ENCODE measurements at regions not wholly inside any gene's neighbourhood (a gene's known extent, or its start where the extent isn't known, plus 50 kb on each side); places are given as distances from the start of the nearest gene placed in this dataset.

DNA sequence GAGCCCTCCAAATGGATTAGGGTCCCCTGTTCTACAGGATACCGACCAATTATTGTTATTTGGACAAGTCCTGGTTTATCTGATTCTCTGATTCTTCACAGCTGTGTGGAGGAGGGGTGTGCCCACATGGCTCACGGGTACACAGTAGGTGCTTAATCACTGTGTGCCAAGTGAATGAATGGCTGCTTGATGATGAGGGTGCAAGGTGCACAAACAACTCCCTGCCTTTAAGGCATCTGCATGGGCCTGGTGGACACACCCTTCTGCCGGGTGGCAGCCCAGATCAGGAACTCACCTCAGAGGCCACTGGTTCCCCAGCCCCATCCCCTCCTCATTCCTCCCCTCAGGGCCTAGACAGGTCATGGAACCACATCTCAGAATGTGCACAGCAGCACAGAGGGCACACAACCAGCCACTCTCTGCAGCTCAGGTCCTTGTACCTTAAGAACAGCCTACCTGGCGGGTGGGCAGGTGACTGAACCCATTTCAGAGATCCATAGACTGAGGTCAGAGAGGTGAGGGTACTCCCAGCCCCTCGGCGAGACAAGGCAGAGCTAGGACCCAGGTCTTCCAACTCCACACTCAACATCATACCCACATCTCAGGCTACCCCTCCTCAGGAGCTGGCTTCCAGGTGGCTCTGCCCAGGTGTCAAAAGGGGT, 50.3 kb downstream of the SHANK2 start:
- DNase-seq: no peak

DNA sequence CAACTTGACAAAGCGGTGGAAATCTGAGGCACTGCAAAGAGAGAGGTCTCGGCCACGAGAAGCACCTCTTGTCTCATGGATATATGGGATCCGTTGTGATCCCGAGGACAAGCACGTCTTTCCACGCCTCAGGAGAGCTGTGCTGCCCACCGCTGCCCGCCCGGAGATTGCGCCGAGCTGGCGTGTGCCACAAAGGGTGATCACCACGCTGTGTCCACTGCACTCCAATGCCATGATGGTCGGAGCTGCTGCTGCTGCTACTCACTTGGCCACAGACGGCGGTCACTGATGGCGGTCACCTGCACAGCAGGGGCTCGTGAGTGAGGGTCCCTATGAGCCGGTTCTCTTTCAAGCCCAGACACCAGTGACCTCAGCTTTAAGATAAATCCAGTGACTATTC, 51.1 kb downstream of the SHANK2 start:
- DNase-seq: no peak

DNA sequence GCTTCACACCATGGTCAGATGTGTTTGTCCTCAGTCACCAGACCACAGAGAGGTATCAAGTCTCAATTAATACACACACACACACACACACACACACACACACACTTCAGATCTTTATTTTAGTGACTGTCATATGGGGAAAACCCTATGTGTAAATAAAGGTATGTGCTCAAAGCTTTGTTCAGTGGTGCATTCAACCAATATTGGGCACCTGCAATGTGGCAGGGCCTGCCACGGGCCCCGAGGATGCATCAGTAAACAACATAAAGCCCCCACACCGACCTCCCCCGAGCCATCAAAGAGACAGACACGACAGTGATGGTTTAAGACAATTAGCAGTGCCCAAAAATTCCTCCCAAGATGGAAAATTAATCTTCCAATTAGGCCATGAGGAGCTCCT, 51.6 kb downstream of the SHANK2 start:
- no peak for DNase-seq

DNA sequence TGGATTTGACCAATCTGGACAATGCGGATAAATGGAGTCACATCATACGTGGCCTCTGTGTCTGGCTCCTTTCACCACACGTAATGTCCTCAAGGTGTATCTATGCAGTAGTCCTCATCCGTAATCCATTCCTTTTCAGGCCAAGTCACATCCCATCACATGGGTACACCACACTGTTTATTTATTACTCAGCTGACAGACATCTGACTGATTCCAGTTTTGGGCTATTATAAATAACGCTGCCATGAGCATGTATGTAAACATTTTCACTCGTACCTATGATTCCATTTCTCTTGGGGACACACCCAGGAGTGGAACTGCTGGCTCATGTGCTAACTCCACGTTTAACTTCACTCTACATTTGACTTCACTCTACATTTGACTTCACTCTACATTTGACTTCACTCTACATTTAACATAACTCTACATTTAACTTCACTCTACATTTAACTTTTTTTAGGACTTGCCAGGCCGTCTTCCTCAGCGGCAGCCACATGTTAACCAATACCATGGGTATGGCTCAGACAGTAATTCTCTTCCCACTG, 52.1 kb downstream of the SHANK2 start:
- no peak for DNase-seq

DNA sequence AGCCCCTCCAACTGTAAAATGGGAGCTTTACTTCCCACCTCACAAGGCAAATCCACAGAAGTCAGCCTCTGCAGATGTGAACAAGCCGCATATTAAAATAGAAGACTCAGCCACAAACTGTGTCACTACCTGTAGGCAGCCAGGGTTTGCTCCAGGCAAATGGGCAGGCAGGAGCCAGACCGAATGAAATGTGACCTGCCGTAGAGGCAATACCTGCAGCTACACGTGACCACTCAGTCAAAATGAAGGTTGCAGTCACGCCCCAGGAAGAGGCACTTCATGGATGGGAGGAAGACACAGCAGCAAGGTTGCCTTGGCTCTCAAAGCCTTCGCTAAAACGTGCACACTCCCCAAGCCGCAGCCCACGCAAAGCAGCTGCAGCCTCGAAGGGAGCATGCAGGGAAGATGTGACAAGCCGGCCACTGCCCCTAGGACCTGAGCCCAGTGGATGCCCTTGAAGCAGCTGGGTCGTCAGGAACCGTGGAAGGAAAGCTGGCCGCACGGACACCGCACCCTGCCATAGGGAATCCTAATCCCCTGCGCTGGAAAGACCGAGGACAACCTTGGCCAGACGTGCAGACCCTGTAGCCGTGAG, 53.1 kb downstream of the SHANK2 start:
- DNase-seq: no peak

DNA sequence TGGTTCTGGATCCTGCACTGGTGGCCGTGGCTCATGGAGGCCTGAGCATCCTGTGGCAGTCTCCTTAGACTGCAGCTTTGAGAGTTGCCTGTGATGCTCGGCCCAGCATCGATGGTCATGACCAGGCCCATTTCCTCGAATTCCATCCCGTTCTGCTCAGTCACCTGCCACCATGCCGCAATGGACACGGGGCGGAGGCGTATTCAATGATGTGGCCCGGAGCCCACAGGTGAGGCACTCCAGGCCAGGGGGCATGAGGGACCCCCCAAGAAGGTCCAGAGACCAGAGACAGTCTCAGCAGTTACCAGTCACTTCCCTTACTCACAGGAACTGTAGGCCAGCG, 53.6 kb downstream of the SHANK2 start:
- no peak for DNase-seq

DNA sequence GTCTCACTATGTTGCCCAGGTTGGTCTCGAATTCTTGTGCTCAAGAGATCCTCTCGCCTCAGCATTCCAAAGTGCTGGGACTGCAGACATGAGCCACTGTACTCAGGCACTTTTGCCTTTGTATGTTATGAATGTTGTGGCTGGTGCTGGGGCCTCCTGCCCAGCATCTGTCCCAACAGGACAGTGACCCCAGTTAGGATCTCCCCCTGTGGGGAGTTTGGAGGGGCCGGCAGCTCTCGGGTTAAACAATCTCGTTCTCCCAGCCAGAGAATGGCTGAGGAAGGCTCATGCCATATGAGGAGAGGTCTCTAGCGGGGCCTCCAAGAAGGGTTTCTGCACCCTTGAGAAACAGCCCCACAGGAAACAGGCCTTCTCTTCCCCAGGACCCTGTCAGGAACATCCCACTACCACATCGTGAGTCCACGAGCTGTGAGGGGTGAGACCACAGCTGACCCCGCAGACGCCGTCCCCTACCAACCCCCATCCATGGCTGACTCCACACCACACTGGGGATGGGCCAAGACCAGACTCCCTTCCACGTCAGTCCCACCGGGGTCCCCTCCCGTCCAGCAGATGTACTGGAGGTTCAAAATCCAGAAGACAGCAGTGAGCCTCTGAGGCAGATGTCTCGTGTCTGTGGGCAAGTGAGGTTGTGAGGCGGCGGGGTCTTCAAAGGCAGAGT, 54.1 kb downstream of the SHANK2 start:
- no peak for DNase-seq

DNA sequence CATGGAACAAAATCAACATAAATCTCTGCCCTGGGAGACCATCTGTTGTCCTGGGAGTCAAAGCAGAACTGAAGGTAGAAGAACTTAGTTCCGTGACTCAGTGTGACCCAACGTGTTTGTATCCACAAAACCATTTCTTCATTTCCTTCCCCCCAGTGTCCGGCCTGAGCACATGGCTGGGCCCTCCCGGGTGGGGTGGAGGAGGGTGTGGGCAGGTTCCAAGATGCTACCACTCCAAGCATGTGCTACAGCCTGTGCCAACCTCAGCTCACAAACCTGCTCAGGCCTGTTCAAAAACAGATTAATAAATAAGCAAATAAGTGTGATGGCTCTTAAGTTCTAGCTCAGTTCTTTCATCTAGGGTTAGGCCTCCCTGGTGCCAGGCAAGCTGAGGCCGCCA, 55.3 kb downstream of the SHANK2 start:
- no peak for DNase-seq

DNA sequence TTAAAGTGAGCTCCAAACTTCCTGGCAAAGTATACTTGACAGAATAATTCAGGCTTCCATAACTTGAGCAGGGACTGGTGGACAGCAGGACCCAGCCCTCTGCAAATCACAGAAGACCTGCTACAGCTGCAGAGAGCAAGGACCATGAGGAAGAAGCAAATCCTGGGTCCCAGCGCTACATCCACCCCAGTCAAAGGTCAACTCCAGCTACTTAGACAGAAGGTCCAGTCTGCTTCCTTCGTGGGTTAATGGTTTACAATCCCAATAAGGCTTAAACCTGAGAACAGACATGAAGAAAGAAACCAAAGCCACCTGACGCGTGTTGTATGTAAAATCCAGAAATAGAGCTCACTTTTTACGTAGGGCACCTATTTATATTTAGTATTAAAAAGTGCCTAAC, 57.7 kb downstream of the SHANK2 start:
- no peak for DNase-seq

DNA sequence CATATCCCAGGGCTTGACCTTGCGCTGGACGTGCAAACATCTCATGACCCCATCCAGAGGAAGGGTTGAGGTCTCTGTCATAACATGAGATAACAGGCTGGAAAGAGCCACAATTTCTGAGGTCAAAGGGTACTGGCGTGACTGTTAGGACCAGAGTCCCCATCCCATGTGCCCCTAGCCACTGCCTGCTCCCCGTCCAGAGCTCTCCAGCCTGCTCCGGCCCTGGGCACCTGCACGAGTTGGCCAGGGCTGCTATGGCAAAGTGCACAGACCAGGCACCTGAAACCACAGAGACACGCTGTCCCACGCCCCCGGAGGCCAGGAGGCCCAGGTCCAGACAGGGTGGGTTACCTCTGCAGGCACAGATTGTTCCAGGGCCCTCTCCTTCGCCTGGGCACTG, 58.9 kb downstream of the SHANK2 start:
- no peak for DNase-seq

DNA sequence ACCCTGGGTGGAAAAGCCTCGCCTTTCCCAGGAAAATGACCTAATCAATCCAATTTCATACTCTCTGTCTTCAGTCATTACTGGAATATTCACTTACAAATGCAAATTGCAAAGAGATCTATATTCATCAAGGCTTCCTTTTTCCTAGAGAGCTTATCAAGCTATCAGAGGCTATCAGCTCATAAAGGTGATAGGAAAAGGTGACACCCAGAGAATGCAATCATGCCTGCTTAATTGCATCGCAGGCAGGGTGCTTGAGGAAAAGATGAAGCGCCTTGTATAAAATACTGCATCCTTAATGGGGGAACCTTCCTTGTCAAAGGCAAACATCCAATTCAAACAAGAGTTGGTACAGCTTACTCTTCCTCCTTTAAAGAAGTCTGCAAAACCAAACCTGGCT, 59.7 kb downstream of the SHANK2 start:
- no peak for DNase-seq

DNA sequence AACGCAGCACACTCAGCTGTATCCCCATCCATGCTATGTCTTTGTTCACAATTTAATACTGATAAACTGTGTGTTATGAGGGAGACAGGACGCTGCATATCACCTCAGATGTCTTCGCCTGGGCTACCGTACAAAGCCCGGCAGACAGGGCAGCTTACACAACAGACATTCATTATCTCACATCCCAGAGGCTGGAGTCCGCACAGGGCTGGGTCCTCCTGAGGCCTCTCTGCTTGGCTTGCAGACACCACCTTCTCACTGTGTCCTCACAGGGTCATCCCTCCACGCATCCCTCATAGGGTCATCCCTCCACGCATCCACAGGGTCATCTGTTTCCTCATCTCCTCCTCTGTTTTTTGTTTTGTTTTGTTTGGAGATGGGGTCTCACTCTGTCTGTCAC, 61.2 kb downstream of the SHANK2 start:
- DNase-seq: no peak

DNA sequence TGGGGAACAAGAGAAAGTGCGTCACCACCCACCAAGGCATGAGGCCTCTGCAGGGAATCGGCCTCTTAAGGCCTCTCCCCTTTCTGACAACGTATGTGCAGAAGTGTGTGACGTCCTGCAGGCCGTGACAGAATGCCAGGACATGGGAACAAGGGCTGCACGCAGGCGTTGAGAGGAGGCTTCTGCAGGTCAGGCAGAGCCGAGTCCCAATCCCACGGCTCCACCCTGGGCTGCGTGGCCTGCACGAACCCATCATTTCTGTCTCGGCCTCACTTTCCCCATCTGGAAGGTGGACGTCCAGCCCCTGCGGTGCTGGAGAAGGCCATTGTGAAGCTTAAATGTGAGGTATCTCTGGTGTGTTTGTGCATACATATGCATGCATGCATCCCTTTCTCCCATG, 61.8 kb downstream of the SHANK2 start:
- no peak for DNase-seq

DNA sequence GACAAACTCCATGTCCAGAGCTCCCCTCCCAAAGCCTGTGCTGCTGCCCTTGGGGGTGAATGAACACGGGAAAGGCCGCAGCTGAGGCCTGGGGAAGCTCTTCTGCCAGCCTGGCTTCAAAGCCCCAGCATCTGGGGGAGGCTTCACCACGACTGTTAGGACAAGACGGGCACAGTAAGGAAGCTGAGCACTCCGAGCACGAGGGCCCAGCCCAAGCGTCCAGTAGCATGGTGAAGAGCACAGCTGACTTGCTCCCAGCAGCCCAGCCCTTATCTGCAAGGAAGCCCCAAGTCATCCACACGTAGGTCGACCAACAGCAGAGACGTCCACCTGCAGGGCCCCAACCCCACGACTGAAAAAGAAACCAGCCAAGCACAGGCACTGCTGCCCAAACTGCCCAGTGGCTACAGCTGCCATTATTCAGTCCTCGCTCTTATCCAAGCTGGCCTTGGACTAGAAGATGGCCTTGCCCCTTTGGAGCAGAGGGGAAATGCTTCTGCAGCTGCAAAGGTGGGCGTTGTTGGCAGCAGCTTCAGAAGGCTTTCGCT, 62.5 kb downstream of the SHANK2 start:
- no peak for DNase-seq

DNA sequence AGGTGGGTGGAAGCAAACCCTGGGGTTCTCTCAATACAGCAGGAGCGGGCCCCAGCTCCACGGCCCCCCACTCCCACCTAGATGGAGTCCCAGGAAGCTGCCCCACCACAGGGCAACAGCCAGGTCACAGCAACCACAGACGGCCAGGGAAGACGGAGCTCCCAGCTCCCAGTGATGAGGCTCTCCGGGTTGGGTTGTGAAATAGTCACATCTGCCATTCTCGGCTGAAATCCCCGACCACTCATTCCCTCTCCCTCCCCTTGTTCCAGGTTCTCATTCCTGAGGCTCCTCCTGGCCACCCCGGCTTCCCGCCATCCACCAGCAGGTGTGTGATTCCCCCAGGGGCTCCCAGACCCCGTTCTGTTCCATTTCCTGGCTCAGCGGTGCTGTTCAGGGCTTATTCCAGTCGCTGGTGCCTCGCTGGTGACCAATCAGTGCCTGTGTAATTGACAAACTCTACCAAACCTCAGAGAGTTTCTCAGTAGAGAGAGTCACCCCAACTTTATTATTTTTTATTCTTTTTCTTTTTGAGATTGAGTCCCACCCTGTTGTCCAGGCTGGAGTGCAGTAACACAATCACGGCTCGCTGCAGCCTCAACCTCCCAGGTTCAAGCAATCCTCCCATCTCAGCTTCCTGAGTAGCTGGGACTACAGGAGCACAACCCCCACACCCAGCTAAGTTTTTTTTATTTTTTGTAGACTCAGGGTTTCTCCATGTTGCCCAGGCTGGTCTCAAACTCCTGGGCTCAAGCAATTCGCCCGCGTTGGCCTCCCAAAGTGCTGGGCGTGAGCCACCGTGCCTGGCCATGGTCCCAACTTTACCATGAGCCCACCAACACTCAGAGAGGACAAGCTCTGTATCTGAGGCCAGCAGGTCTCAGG, 63.2 kb downstream of the SHANK2 start:
- DNase-seq: no peak

DNA sequence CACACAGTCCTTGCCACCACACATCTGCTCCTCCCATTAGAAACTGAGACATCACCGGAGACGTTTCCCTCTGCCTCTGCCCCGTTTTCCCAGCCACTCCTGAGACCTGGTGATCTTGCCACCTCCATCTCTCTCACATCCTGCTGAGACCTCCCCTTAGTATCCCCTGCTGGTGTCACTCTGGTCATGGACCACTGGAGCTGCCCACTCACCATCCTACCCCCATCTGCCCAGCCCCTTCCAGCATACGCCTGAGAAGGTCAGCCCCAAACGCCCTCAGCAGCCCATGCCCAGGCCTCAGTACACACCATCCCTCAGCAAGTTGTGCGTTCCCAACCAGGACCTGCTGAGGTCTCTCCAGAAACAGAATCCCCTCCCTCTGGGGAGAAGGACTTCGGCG, 64.3 kb downstream of the SHANK2 start:
- no peak for DNase-seq

DNA sequence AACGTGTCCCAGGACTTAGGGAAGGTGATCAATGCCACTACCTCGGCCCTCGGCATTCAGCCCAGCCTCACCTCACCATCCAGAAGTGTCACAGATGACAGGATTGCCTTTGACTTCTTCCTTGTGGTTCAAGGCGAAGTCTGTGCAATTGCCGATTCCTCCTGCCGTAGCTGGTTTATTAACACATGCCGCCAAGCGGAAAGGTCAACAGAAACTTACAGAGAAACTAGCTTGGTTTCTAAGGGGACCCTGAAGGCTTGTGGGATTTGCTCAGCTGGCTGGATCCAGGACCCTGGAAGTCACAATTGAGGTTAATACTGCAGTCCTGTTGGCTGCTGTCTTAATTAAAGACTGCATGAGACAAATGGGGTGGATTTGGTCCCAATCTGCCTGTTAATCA, 65.6 kb downstream of the SHANK2 start:
- no peak for DNase-seq

DNA sequence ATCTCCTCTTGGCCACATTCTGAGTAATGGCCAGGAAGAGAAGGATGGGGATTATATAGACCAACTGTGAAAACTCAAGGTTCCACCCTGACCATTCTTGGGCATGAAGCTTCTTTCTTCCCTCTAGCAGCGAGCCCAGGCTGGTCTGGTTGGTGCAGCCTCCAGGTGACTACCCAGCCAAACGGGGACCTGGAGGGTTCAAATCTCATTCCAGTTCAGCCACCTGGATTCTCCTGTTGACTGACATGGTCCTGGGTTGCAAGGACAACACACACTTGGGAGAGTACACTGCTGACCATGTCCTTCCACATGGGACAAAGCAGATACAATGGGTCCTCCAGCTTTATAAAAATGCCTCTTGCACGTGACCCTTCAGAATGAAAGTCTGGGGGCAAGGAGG, 67.0 kb downstream of the SHANK2 start:
- no peak for DNase-seq

DNA sequence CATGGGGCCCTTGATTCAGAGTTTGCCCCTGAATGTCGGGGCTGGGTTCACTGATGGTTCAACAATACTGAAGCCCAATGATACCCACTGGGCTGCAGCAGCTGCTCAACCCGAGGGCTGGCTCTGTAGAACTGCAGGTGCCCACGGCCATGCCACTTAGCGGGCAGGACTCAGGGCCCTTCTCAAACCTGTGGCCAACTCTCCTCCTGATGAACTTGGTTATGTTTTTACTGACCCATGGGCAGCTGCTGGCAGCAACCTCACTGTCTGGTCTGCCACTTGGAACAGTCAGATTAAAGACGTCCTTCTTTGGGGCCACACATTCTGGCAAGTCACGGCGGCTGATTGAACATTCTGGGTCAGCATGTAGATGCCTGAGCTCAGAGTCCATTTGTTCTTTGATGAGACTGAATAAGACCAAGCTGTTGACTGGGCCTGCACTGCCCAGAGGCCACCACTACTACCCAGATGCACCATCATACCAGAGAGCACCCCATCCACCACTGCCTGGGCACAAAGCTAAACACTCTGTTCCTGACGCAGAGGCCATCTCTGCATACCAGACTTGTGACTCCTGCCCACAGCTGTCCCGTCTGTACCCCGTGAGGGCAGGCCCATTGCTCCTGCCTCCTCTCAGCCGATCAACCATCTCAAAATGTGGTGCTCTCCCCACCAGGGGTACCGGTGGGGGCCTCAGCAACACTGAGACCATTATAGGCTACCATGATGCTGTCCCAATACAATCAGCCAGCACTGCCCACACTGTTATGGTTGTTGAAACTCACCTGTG, 67.8 kb downstream of the SHANK2 start:
- DNase-seq: no peak

DNA sequence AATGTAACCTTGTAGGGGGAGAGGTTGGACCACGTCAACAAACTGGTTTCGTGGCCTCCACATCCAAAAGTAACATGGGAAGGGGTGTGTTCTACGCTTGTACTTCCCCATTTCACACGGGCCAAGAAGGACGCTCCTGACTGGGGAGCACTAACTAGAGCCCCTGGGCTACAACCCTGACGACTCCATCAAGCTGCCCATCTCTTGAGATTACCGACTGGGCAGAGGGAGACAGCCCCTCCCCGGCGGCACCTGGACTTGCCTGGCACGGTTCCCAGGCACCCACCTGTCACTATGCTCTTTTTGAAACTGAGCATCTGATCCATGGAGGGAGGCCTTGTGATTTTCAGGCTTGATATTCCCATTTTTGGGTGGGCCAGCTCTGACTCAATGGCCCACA, 68.5 kb downstream of the SHANK2 start:
- DNase-seq: no peak

DNA sequence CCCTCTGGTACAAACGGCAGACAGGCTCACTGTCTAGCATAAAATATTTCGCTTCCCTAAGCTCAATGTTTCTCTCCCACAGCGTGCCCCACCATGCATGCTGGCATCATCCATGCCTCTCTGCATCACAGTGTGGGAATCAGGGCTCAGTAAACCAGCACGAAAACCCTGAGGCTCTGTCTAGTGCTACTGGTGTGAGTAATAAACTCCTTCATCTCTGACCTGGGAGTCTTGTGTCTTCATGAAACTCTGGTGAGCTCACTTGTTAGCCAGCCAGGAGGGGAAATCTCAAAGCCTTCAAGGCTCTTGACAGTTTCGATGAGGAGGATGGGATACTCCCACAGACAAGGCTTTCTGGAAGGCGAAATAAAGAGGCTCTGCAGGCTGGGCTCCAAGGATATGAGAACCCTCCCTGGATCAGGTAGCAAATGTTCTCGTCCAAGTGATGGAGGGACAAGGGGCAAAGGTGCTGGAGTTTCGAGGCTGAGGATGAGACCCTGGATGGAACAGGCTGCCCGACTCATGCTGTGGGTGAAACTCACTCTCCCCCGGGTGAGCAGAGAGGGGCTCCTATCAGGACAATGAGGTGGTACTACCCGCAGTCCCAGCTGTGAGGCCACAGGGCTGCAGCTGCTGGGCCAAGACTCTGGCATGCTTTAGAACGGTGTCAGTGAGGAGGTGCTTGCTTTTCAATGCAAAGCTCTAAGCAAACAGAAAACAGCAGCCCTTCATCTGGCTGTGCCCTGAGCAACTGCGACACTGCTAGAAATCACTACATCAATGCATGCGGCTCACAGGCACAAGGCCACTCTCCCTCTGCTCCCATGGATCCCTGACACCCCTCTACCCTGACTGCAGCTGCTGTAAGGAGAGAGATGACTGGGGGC, 69.3 kb downstream of the SHANK2 start:
- no peak for DNase-seq
